ENCODE measurements at regions not wholly inside any gene's neighbourhood (a gene's known extent, or its start where the extent isn't known, plus 50 kb on each side); places are given as distances from the start of the nearest gene placed in this dataset.

GRCh38 chr13:74487091-74487722, 353.0 kb upstream of the KLF12 start:
- no peak for TF ChIP-seq CTCF (IDR thresholded peaks at IDR 0.05; ENCODE audit: low read depth, low read length, poor library complexity, severe bottlenecking)
- no peak for TF ChIP-seq EZH2phosphoT487 (IDR thresholded peaks at IDR 0.05; ENCODE audit: borderline replicate concordance, low read length)
